Stimulated activated CD4-positive, alpha-beta T cell treated with anti-CD3 and anti-CD28 coated beads, TNF-alpha, amount 100 ng/mL, for 48 hours (primary cell): ENCODE measurements at regions not wholly inside any gene's neighbourhood (a gene's known extent, or its start where the extent isn't known, plus 50 kb on each side); places are given as distances from the start of the nearest gene placed in this dataset.
"Not testable (repeated sequence)": the region's sequence is repeated elsewhere in the genome, so short reads cannot be mapped to it uniquely, and the experiment has no call there.

Source experiments
- DNase-seq, 3 donors: peaks; one replicate each; pipeline ENCODE4 v3.0.0-alpha.2; 2020; ENCODE audit warnings: low read depth in 3 of 3

- DNase-seq = no peak
These were observed 710.3 kb upstream of the SOX11 start for GRCh38 chr2:4981802-4982409.

GRCh38 chr2:4988444-4988843, 703.7 kb upstream of the SOX11 start:
- DNase-seq = not testable (repeated sequence)

- DNase-seq = no peak
These were observed 700.0 kb upstream of the SOX11 start for GRCh38 chr2:4992226-4992625.

- no peak for DNase-seq
These were observed 696.7 kb upstream of the SOX11 start for GRCh38 chr2:4995466-4995865.

- no peak for DNase-seq
These were observed 684.6 kb upstream of the SOX11 start for GRCh38 chr2:5007596-5007995.

- no peak for DNase-seq
These were observed 672.9 kb upstream of the SOX11 start for GRCh38 chr2:5019324-5019723.

GRCh38 chr2:5020116-5020875, 671.9 kb upstream of the SOX11 start:
- no peak for DNase-seq

GRCh38 chr2:5021136-5021535, 671.0 kb upstream of the SOX11 start:
- no peak for DNase-seq

GRCh38 chr2:5022061-5022460, 670.1 kb upstream of the SOX11 start:
- DNase-seq = no peak

GRCh38 chr2:5022708-5023635, 669.2 kb upstream of the SOX11 start:
- not testable (repeated sequence) for DNase-seq

GRCh38 chr2:5026571-5027234, 665.5 kb upstream of the SOX11 start:
- no peak for DNase-seq

GRCh38 chr2:5035057-5035488, 657.1 kb upstream of the SOX11 start:
- DNase-seq = no peak

GRCh38 chr2:5036256-5036655, 655.9 kb upstream of the SOX11 start:
- no peak for DNase-seq

- no peak for DNase-seq
These were observed 652.8 kb upstream of the SOX11 start for GRCh38 chr2:5039241-5039975.

GRCh38 chr2:5040571-5040970, 651.6 kb upstream of the SOX11 start:
- DNase-seq = no peak

- DNase-seq = no peak
These were observed 650.7 kb upstream of the SOX11 start for GRCh38 chr2:5041501-5041900.

GRCh38 chr2:5042666-5043440, 649.3 kb upstream of the SOX11 start:
- no peak for DNase-seq

GRCh38 chr2:5051300-5051699, 640.9 kb upstream of the SOX11 start:
- DNase-seq = no peak

- DNase-seq = no peak
These were observed 639.3 kb upstream of the SOX11 start for GRCh38 chr2:5052905-5053304.

- DNase-seq = no peak
These were observed 634.3 kb upstream of the SOX11 start for GRCh38 chr2:5057891-5058351.
